GM23338 (cell line): ENCODE measurements at regions not wholly inside any gene's neighbourhood (a gene's known extent, or its start where the extent isn't known, plus 50 kb on each side); places are given as distances from the start of the nearest gene placed in this dataset.

Source experiments
- ATAC-seq: fragments of 200-7000 bp; cut with Tn5 transposase; 3 replicates; pipeline ENCODE4 v1.9.1; 2020
- DNase-seq: peaks from one replicate; pipeline ENCODE4 v3.0.0-alpha.2; 2015; ENCODE audit warnings: low spot score
- H2AFZ ChIP-seq: fragments of 200-600 bp; sonication (generic); 2 replicates; pipeline ENCODE4 v1.8.0; 2016; ENCODE audit warnings: antibody characterized with exemption, mild to moderate bottlenecking, moderate library complexity
- H3F3A ChIP-seq: fragments of 200-600 bp; sonication (generic); replicated peaks from 2 replicates; pipeline ENCODE4 v1.8.0; 2017; ENCODE audit warnings: antibody characterized with exemption, mixed run types, low read depth
- H3K27ac ChIP-seq: fragments of 200-600 bp; sonication (generic); 2 replicates; pipeline ENCODE4 v1.6.1; 2016; ENCODE audit warnings: low read depth
- H3K27me3 ChIP-seq: fragments of 200-600 bp; sonication (generic); 2 replicates; pipeline ENCODE4 v1.8.0; 2016; ENCODE audit warnings: mild to moderate bottlenecking, mixed run types, moderate library complexity; ENCODE audit not compliant: insufficient read depth
- H3K36me3 ChIP-seq: fragments of 200-600 bp; sonication (generic); 2 replicates; pipeline ENCODE4 v1.8.0; 2016; ENCODE audit warnings: mild to moderate bottlenecking; ENCODE audit not compliant: insufficient read depth
- H3K4me1 ChIP-seq: fragments of 200-600 bp; sonication (generic); 2 replicates; pipeline ENCODE4 v1.8.0; 2016; ENCODE audit warnings: mild to moderate bottlenecking, moderate library complexity; ENCODE audit not compliant: insufficient read depth
- H3K4me2 ChIP-seq: fragments of 200-600 bp; sonication (generic); 2 replicates; pipeline ENCODE4 v1.7.1; 2017; ENCODE audit warnings: mixed run types
- H3K4me3 ChIP-seq: fragments of 200-600 bp; sonication (generic); 2 replicates; pipeline ENCODE4 v1.6.1; 2016; ENCODE audit warnings: mixed run types
- H3K79me2 ChIP-seq: fragments of 200-600 bp; sonication (generic); replicated peaks from 2 replicates; pipeline ENCODE4 v1.8.0; 2017; ENCODE audit warnings: mild to moderate bottlenecking; ENCODE audit not compliant: insufficient read depth
- H3K9me2 ChIP-seq: fragments of 200-600 bp; sonication (generic); 2 replicates; pipeline ENCODE4 v1.8.0; 2017; ENCODE audit not compliant: insufficient read depth
- H4K20me1 ChIP-seq: fragments of 200-600 bp; sonication (generic); replicated peaks from 2 replicates; pipeline ENCODE4 v1.8.0; 2017; ENCODE audit warnings: mild to moderate bottlenecking; ENCODE audit not compliant: insufficient read depth
- H3K27ac Mint-ChIP-seq: 2 replicates; pipeline ENCODE4 v1.8.0; 2020; ENCODE audit warnings: inconsistent platforms, mild to moderate bottlenecking, moderate library complexity, mixed read lengths
- H3K27me3 Mint-ChIP-seq: 3 replicates; pipeline ENCODE4 v1.8.0; 2022; ENCODE audit warnings: low read depth, mild to moderate bottlenecking, moderate library complexity, mixed read lengths, inconsistent platforms; ENCODE audit not compliant: insufficient read depth, poor library complexity
- H3K36me3 Mint-ChIP-seq: 3 replicates; pipeline ENCODE4 v1.8.0; 2021; ENCODE audit warnings: low read depth, mild to moderate bottlenecking, inconsistent platforms, moderate library complexity, mixed read lengths
- H3K4me1 Mint-ChIP-seq: 3 replicates; pipeline ENCODE4 v1.8.0; 2020; ENCODE audit warnings: mild to moderate bottlenecking, inconsistent platforms, mixed read lengths
- H3K4me3 Mint-ChIP-seq: 3 replicates; pipeline ENCODE4 v1.8.0; 2021; ENCODE audit warnings: moderate library complexity, mild to moderate bottlenecking, inconsistent platforms, mixed read lengths
- H3K9me3 Mint-ChIP-seq: 3 replicates; pipeline ENCODE4 v1.8.0; 2020; ENCODE audit warnings: moderate library complexity, mild to moderate bottlenecking, inconsistent platforms, mixed read lengths
- CREB1 ChIP-seq: fragments of 250-450 bp; sonication (Bioruptor Pico); IDR thresholded peaks from 2 replicates; pipeline ENCODE4 v1.5.0; 2020; ENCODE audit warnings: low read depth, mild to moderate bottlenecking, moderate library complexity
- JUNB ChIP-seq: IDR thresholded peaks from one replicate; pipeline ENCODE4 v1.6.1; 2016; ENCODE audit warnings: antibody characterized with exemption; ENCODE audit not compliant: unreplicated experiment
- NANOG ChIP-seq: IDR thresholded peaks from 2 replicates; pipeline ENCODE4 v1.6.1; 2016; ENCODE audit warnings: antibody characterized with exemption, borderline replicate concordance
- ZNF114 ChIP-seq: fragments of 250-450 bp; sonication (Bioruptor Pico); IDR thresholded peaks from 2 replicates; pipeline ENCODE4 v1.5.0; 2020; ENCODE audit warnings: mild to moderate bottlenecking, moderate library complexity
- ZNF331 ChIP-seq: fragments of 250-450 bp; sonication (Bioruptor Pico); IDR thresholded peaks from 2 replicates; pipeline ENCODE4 v1.5.0; 2020; ENCODE audit warnings: low read depth, mild to moderate bottlenecking, moderate library complexity
- TF ChIP-seq, protein P1 (sequence below): fragments of 250-450 bp; sonication (Bioruptor Pico); IDR thresholded peaks from 2 replicates; pipeline ENCODE4 v1.5.0; 2020; ENCODE audit warnings: mild to moderate bottlenecking, moderate library complexity
- TF ChIP-seq, protein P2 (sequence below), 2 experiments: fragments of 200-600 bp in 1 of 2; sonication (generic) in 1 of 2; conservative IDR thresholded peaks; 2 replicates each; pipeline versions ENCODE4 v1.5.1 to v1.6.1; 2016 to 2017; ENCODE audit warnings: antibody characterized with exemption in 2 of 2, low read depth in 2 of 2, mild to moderate bottlenecking in 2 of 2, moderate library complexity in 1 of 2

DNA sequence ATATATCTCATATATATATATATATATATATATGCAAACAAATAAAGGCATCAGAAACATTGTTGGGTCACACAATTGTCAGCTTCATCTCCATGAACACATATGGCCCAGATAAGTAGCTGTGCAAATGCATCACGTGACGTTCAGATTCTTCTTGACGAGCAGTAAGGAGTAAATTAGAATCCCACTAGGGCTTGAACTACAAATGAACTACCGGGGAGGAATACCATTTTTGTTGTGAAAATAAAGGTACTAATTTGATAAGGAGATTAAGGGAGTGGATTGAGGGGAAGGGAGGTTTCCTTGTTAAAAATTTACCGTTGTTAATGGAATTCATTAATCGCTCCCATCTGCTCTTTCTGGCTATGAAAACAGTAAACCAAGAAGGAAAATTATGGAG, 186.5 kb upstream of the COPS8 start (continued):
- TF ChIP-seq, protein P1, sequence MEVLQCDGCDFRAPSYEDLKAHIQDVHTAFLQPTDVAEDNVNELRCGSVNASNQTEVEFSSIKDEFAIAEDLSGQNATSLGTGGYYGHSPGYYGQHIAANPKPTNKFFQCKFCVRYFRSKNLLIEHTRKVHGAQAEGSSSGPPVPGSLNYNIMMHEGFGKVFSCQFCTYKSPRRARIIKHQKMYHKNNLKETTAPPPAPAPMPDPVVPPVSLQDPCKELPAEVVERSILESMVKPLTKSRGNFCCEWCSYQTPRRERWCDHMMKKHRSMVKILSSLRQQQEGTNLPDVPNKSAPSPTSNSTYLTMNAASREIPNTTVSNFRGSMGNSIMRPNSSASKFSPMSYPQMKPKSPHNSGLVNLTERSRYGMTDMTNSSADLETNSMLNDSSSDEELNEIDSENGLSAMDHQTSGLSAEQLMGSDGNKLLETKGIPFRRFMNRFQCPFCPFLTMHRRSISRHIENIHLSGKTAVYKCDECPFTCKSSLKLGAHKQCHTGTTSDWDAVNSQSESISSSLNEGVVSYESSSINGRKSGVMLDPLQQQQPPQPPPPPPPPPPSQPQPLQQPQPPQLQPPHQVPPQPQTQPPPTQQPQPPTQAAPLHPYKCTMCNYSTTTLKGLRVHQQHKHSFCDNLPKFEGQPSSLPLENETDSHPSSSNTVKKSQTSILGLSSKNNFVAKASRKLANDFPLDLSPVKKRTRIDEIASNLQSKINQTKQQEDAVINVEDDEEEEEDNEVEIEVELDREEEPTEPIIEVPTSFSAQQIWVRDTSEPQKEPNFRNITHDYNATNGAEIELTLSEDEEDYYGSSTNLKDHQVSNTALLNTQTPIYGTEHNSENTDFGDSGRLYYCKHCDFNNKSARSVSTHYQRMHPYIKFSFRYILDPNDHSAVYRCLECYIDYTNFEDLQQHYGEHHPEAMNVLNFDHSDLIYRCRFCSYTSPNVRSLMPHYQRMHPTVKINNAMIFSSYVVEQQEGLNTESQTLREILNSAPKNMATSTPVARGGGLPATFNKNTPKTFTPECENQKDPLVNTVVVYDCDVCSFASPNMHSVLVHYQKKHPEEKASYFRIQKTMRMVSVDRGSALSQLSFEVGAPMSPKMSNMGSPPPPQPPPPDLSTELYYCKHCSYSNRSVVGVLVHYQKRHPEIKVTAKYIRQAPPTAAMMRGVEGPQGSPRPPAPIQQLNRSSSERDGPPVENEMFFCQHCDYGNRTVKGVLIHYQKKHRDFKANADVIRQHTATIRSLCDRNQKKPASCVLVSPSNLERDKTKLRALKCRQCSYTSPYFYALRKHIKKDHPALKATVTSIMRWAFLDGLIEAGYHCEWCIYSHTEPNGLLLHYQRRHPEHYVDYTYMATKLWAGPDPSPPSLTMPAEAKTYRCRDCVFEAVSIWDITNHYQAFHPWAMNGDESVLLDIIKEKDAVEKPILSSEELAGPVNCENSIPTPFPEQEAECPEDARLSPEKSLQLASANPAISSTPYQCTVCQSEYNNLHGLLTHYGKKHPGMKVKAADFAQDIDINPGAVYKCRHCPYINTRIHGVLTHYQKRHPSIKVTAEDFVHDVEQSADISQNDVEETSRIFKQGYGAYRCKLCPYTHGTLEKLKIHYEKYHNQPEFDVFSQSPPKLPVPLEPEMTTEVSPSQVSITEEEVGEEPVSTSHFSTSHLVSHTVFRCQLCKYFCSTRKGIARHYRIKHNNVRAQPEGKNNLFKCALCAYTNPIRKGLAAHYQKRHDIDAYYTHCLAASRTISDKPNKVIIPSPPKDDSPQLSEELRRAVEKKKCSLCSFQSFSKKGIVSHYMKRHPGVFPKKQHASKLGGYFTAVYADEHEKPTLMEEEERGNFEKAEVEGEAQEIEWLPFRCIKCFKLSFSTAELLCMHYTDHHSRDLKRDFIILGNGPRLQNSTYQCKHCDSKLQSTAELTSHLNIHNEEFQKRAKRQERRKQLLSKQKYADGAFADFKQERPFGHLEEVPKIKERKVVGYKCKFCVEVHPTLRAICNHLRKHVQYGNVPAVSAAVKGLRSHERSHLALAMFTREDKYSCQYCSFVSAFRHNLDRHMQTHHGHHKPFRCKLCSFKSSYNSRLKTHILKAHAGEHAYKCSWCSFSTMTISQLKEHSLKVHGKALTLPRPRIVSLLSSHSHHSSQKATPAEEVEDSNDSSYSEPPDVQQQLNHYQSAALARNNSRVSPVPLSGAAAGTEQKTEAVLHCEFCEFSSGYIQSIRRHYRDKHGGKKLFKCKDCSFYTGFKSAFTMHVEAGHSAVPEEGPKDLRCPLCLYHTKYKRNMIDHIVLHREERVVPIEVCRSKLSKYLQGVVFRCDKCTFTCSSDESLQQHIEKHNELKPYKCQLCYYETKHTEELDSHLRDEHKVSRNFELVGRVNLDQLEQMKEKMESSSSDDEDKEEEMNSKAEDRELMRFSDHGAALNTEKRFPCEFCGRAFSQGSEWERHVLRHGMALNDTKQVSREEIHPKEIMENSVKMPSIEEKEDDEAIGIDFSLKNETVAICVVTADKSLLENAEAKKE, result no peak
- TF ChIP-seq ZNF114 (CRISPR knock-in tag), result no peak
- TF ChIP-seq, protein P2, sequence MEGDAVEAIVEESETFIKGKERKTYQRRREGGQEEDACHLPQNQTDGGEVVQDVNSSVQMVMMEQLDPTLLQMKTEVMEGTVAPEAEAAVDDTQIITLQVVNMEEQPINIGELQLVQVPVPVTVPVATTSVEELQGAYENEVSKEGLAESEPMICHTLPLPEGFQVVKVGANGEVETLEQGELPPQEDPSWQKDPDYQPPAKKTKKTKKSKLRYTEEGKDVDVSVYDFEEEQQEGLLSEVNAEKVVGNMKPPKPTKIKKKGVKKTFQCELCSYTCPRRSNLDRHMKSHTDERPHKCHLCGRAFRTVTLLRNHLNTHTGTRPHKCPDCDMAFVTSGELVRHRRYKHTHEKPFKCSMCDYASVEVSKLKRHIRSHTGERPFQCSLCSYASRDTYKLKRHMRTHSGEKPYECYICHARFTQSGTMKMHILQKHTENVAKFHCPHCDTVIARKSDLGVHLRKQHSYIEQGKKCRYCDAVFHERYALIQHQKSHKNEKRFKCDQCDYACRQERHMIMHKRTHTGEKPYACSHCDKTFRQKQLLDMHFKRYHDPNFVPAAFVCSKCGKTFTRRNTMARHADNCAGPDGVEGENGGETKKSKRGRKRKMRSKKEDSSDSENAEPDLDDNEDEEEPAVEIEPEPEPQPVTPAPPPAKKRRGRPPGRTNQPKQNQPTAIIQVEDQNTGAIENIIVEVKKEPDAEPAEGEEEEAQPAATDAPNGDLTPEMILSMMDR (conservative IDR thresholded peaks at IDR 0.05; ENCODE audit: low read depth in 2 of 2), result no peak
- no peak for TF ChIP-seq ZNF331 (CRISPR knock-in tag)
- TF ChIP-seq NANOG, result no peak

DNA sequence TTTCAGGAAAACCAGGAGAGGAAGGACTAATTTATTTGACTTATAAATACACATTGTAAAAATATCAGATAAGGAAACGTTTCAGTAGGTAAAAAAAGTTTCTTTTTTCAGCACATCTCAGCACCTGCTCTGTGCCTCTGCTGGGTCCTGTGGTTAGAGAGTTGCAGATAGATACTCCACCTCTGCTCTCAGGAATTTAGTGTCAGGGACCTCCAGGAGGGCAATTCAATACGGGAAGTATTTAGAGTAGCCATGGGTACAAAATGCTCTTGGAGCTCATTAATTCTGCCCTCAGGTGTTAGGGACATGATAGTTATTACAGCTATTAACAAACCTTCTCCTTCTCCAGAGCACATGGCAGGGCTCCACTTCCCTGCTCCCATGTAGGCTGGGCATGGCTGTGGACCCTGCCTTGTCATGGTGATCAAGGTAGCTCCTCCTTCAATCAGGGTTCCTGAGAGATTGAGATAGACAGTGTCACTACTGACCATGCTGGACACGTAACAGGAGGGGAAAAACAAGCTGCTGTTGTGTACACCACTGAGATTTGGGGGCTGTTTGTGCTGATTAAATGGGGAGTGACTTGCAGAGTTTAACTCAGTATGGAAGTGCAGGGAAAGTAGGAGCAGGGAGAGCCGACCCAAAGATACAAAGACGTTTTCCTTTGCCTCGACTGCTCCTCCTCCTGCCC, 185.6 kb upstream of the COPS8 start:
- H3K9me3 Mint-ChIP-seq, result no peaks in the 10 kb centered on the region
- Histone ChIP-seq H3K4me3 (no peak overlapping the region), H3K36me3 (no peaks in the 10 kb centered on the region), H3K79me2 (no peaks in the 10 kb centered on the region), H3K4me1 (no peaks in the 10 kb centered on the region), H3K27ac (no peak overlapping the region), H3F3A (no peaks in the 10 kb centered on the region), H3K4me2 (no peak overlapping the region), H3K9me2 (no peaks in the 10 kb centered on the region), H2AFZ (no peak overlapping the region), H3K27me3 (no peaks in the 10 kb centered on the region), H4K20me1 (no peaks in the 10 kb centered on the region)
- H3K36me3 Mint-ChIP-seq, result no peaks in the 10 kb centered on the region
- no peak for DNase-seq
- no peak overlapping the region for H3K4me3 Mint-ChIP-seq
- peaks cover 3% of the 10 kb centered on the region; the same call in 1 of the 3 replicates for H3K4me1 Mint-ChIP-seq
- ATAC-seq, result peak; percentile 61
- no peak overlapping the region for H3K27ac Mint-ChIP-seq
- TF ChIP-seq CREB1 (CRISPR knock-in tag) (no peak), ZNF331 (CRISPR knock-in tag) (no peak), JUNB (no peak)
- TF ChIP-seq, protein P1, result no peak
- H3K27me3 Mint-ChIP-seq, result peaks cover 4% of the 10 kb centered on the region
